K562 (cell line): ENCODE measurements at regions not wholly inside any gene's neighbourhood (a gene's known extent, or its start where the extent isn't known, plus 50 kb on each side); places are given as distances from the start of the nearest gene placed in this dataset.

ENCODE experiments used
- CBX3 ChIP-seq, 2 experiments: IDR thresholded peaks; 1 replicate in 1 of 2; 2 replicates in 1 of 2; pipeline ENCODE4 v1.6.1; 2012; ENCODE audit warnings: inconsistent platforms in 2 of 2, low read length in 2 of 2, borderline replicate concordance in 1 of 2, control low read depth in 1 of 2
- CTCF ChIP-seq, 3 experiments: IDR thresholded peaks in 2 of 3; conservative IDR thresholded peaks in 1 of 3; 2 replicates each; pipeline ENCODE4 v1.5.1; 2011 to 2012; ENCODE audit warnings: low read length in 3 of 3, mild to moderate bottlenecking in 3 of 3, control low read depth in 2 of 3, improper control_type of control experiment in 1 of 3, inconsistent platforms in 1 of 3, low read depth in 1 of 3, mixed read lengths in 1 of 3, moderate library complexity in 1 of 3; ENCODE audit not compliant: insufficient read depth in 2 of 3
- MLX ChIP-seq, 2 experiments: fragments of 450-650 bp in 1 of 2; sonication (generic) in 1 of 2; formaldehyde crosslinking; conservative IDR thresholded peaks; 2 replicates each; pipeline versions ENCODE4 v1.4.0 to v1.8.1; 2020 to 2022; ENCODE audit warnings: mild to moderate bottlenecking in 1 of 2, missing genetic modification reagents in 1 of 2
- NUFIP1 ChIP-seq: fragments of 450-650 bp; IDR thresholded peaks from 2 replicates; pipeline ENCODE4 v1.6.1; 2018; ENCODE audit not compliant: partially characterized antibody
- POLR2G ChIP-seq: fragments of 200-400 bp; formaldehyde crosslinking; IDR thresholded peaks from 2 replicates; pipeline ENCODE4 v1.6.1; 2017; ENCODE audit warnings: low read depth, mild to moderate bottlenecking, antibody characterized with exemption, low read length, moderate library complexity
- RB1 ChIP-seq: fragments of 450-650 bp; IDR thresholded peaks from 2 replicates; pipeline ENCODE4 v1.6.1; 2017; ENCODE audit warnings: low read depth, mild to moderate bottlenecking
- SIN3A ChIP-seq, 2 experiments: fragments of 150-350 bp in 1 of 2; IDR thresholded peaks; 2 replicates each; pipeline ENCODE4 v1.6.1; 2011 to 2016; ENCODE audit warnings: borderline replicate concordance in 2 of 2, low read depth in 2 of 2, low read length in 2 of 2, mild to moderate bottlenecking in 2 of 2, moderate library complexity in 2 of 2; ENCODE audit not compliant: control insufficient read depth in 1 of 2
- TEAD4 ChIP-seq, 2 experiments: sonication (generic) in 1 of 2; formaldehyde crosslinking in 1 of 2; IDR thresholded peaks; 2 replicates each; pipeline versions ENCODE4 v1.6.1 to v1.8.0; 2012 to 2022; ENCODE audit warnings: borderline replicate concordance in 1 of 2, inconsistent platforms in 1 of 2, low read length in 1 of 2, mild to moderate bottlenecking in 1 of 2, missing genetic modification reagents in 1 of 2
- ZKSCAN3 ChIP-seq: fragments of 250-450 bp; sonication (Bioruptor Pico); IDR thresholded peaks from 2 replicates; pipeline ENCODE4 v1.4.0; 2020
- ZNF121 ChIP-seq: sonication (generic); formaldehyde crosslinking; conservative IDR thresholded peaks from 2 replicates; pipeline ENCODE4 v1.8.0; 2022; ENCODE audit warnings: missing genetic modification reagents
- TF ChIP-seq, protein P1 (sequence below): fragments of 250-450 bp; sonication (Bioruptor Pico); IDR thresholded peaks from 2 replicates; pipeline ENCODE4 v1.8.0; 2021; ENCODE audit warnings: mild to moderate bottlenecking, moderate library complexity

- TF ChIP-seq POLR2G = no peak
- no peak for TF ChIP-seq CTCF (IDR thresholded peaks at IDR 0.05 in 2 of 3, conservative IDR thresholded peaks at IDR 0.05 in 1 of 3; ENCODE audit: insufficient read depth in 2 of 3, low read depth in 1 of 3, low read length in 3 of 3)
- no peak for TF ChIP-seq ZNF121 (CRISPR knock-in tag)
- TF ChIP-seq ZKSCAN3 (CRISPR knock-in tag) = no peak
- no peak for TF ChIP-seq RB1
- TF ChIP-seq, protein P1, sequence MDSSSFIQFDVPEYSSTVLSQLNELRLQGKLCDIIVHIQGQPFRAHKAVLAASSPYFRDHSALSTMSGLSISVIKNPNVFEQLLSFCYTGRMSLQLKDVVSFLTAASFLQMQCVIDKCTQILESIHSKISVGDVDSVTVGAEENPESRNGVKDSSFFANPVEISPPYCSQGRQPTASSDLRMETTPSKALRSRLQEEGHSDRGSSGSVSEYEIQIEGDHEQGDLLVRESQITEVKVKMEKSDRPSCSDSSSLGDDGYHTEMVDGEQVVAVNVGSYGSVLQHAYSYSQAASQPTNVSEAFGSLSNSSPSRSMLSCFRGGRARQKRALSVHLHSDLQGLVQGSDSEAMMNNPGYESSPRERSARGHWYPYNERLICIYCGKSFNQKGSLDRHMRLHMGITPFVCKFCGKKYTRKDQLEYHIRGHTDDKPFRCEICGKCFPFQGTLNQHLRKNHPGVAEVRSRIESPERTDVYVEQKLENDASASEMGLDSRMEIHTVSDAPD (CRISPR knock-in tag) = no peak
- TF ChIP-seq SIN3A (IDR thresholded peaks at IDR 0.05; ENCODE audit: borderline replicate concordance in 2 of 2, control insufficient read depth in 1 of 2, low read depth in 2 of 2, low read length in 2 of 2) = no peak
- TF ChIP-seq NUFIP1 = no peak
- TF ChIP-seq TEAD4 (IDR thresholded peaks at IDR 0.05; ENCODE audit: low read length) = no peak
- no peak for TF ChIP-seq TEAD4 (CRISPR knock-in tag; IDR thresholded peaks at IDR 0.05; ENCODE audit: borderline replicate concordance)
- TF ChIP-seq CBX3 (IDR thresholded peaks at IDR 0.05; ENCODE audit: borderline replicate concordance in 1 of 2, low read length in 2 of 2) = no peak
- TF ChIP-seq MLX (CRISPR knock-in tag; conservative IDR thresholded peaks at IDR 0.05) = no peak
These were observed 86.5 kb upstream of the DTNA start for GRCh38 chr18:34623557-34623956.
